IMR-90 (cell line): ENCODE measurements at regions not wholly inside any gene's neighbourhood (a gene's known extent, or its start where the extent isn't known, plus 50 kb on each side); places are given as distances from the start of the nearest gene placed in this dataset.

ENCODE experiments used
- ATAC-seq: fragments of 200-7000 bp; cut with Tn5 transposase; 2 replicates; pipeline ENCODE4 v1.9.1; 2020; ENCODE audit warnings: low read depth, mild to moderate bottlenecking, moderate library complexity
- BruUV-seq: library from RNA; stranded (reverse); fragments of 400-500 nt; replicated peaks from 2 replicates; lab custom pipeline; 2021; lab: Mats Ljungman, UMichigan
- CTCF ChIA-PET: fragments of 300-600 bp; formaldehyde crosslinking; extraction: SDS; loops from one replicate; lab custom pipeline; 2021; ENCODE audit warnings: antibody characterized with exemption; lab: Yijun Ruan, JAX
- POLR2A ChIA-PET: fragments of 300-600 bp; sonication (Branson Sonifier 250); formaldehyde crosslinking; loops from one replicate; lab custom pipeline; 2022; ENCODE audit warnings: antibody characterized with exemption; ENCODE audit not compliant: unreplicated experiment; lab: Charles Lee
- DNase-seq: peaks from one replicate; pipeline ENCODE4 v3.0.0; 2013
- H2AFZ ChIP-seq: replicated peaks from 2 replicates; pipeline ENCODE3; 2013; ENCODE audit warnings: low read length, mild to moderate bottlenecking; ENCODE audit not compliant: poor library complexity
- H2AK5ac ChIP-seq: 2 replicates; pipeline ENCODE4 v1.6.1; 2013; ENCODE audit warnings: low read depth, low read length, inconsistent platforms
- H2AK9ac ChIP-seq: replicated peaks from 2 replicates; pipeline ENCODE3; 2013; ENCODE audit warnings: mild to moderate bottlenecking, low read depth, low read length, moderate library complexity; ENCODE audit not compliant: poor library complexity
- H2BK120ac ChIP-seq: 2 replicates; pipeline ENCODE4 v1.6.1; 2013; ENCODE audit warnings: low read depth, low read length, inconsistent platforms
- H2BK15ac ChIP-seq: 3 replicates; pipeline ENCODE4 v1.6.1; 2013; ENCODE audit warnings: low read depth, low read length, inconsistent platforms
- H2BK20ac ChIP-seq: 2 replicates; pipeline ENCODE4 v1.6.1; 2013; ENCODE audit warnings: low read depth, mild to moderate bottlenecking, inconsistent platforms, low read length, moderate library complexity
- H2BK5ac ChIP-seq: 2 replicates; pipeline ENCODE4 v1.6.1; 2013; ENCODE audit warnings: mild to moderate bottlenecking, low read depth, low read length, inconsistent platforms; ENCODE audit not compliant: poor library complexity, severe bottlenecking
- H3K14ac ChIP-seq: replicated peaks from 2 replicates; pipeline ENCODE4 v1.6.1; 2013; ENCODE audit warnings: low read depth, low read length, inconsistent platforms
- H3K18ac ChIP-seq: 2 replicates; pipeline ENCODE4 v1.6.1; 2013; ENCODE audit warnings: low read depth, low read length, control low read depth
- H3K23ac ChIP-seq: 2 replicates; pipeline ENCODE4 v1.6.1; 2013; ENCODE audit warnings: low read depth, low read length, inconsistent platforms
- H3K27ac ChIP-seq: 2 replicates; pipeline ENCODE4 v1.5.1; 2013; ENCODE audit warnings: mild to moderate bottlenecking, control low read depth, low read length; ENCODE audit not compliant: insufficient read depth
- H3K27me3 ChIP-seq: 2 replicates; pipeline ENCODE4 v1.6.1; 2013; ENCODE audit warnings: low read length; ENCODE audit not compliant: control insufficient read depth, insufficient read depth
- H3K36me3 ChIP-seq: 2 replicates; pipeline ENCODE4 v1.6.1; 2013; ENCODE audit warnings: low read length, mixed read lengths; ENCODE audit not compliant: control insufficient read depth, insufficient read depth
- H3K4ac ChIP-seq: 2 replicates; pipeline ENCODE4 v1.6.1; 2013; ENCODE audit warnings: low read depth, low read length, inconsistent platforms
- H3K4me1 ChIP-seq: 2 replicates; pipeline ENCODE4 v1.6.1; 2013; ENCODE audit warnings: low read length, mixed read lengths; ENCODE audit not compliant: control insufficient read depth, insufficient read depth
- H3K4me2 ChIP-seq: 2 replicates; pipeline ENCODE4 v1.6.1; 2013; ENCODE audit warnings: low read depth, mild to moderate bottlenecking, control low read depth, low read length, moderate library complexity
- H3K4me3 ChIP-seq: 2 replicates; pipeline ENCODE4 v1.5.1; 2013; ENCODE audit warnings: low read depth, mild to moderate bottlenecking, control low read depth, low read length, moderate library complexity; ENCODE audit not compliant: insufficient read depth
- H3K56ac ChIP-seq: 2 replicates; pipeline ENCODE4 v1.6.1; 2013; ENCODE audit warnings: low read length, inconsistent platforms; ENCODE audit not compliant: insufficient read depth; ENCODE audit errors: extremely low read depth
- H3K79me1 ChIP-seq, 2 experiments: 2 replicates each; pipeline ENCODE4 v1.6.1; 2013; ENCODE audit warnings: low read length in 2 of 2, inconsistent platforms in 1 of 2, low read depth in 1 of 2
- H3K9ac ChIP-seq: 2 replicates; pipeline ENCODE4 v1.6.1; 2013; ENCODE audit warnings: low read depth, low read length, control low read depth
- H3K9me1 ChIP-seq: 2 replicates; pipeline ENCODE4 v1.6.1; 2013; ENCODE audit warnings: low read length, inconsistent platforms; ENCODE audit not compliant: insufficient read depth
- H3K9me3 ChIP-seq: 2 replicates; pipeline ENCODE4 v1.6.1; 2013; ENCODE audit warnings: low read length; ENCODE audit not compliant: control insufficient read depth, insufficient read depth
- H4K20me1 ChIP-seq: 2 replicates; pipeline ENCODE4 v1.6.1; 2013; ENCODE audit warnings: low read length, inconsistent platforms; ENCODE audit not compliant: insufficient read depth
- H4K5ac ChIP-seq: 2 replicates; pipeline ENCODE4 v1.6.1; 2013; ENCODE audit warnings: mild to moderate bottlenecking, low read depth, low read length, control low read depth
- H4K8ac ChIP-seq, 2 experiments: 2 replicates each; pipeline ENCODE4 v1.6.1; 2013; ENCODE audit warnings: low read depth in 2 of 2, low read length in 2 of 2, control low read depth in 1 of 2, inconsistent platforms in 1 of 2
- H4K91ac ChIP-seq: 2 replicates; pipeline ENCODE4 v1.6.1; 2013; ENCODE audit warnings: low read depth, low read length, inconsistent platforms; ENCODE audit not compliant: insufficient read depth
- BHLHE40 ChIP-seq: fragments of 150-350 bp; IDR thresholded peaks from 2 replicates; pipeline ENCODE4 v1.6.1; 2016; ENCODE audit warnings: mild to moderate bottlenecking, low read depth, low read length
- CEBPB ChIP-seq: IDR thresholded peaks from 2 replicates; pipeline ENCODE4 v1.6.1; 2012; ENCODE audit warnings: low read depth, low read length, improper control_type of control experiment
- CHD1 ChIP-seq: IDR thresholded peaks from 2 replicates; pipeline ENCODE4 v1.6.1; 2012; ENCODE audit warnings: low read depth, low read length, improper control_type of control experiment
- CTCF ChIP-seq: conservative IDR thresholded peaks from 2 replicates; pipeline ENCODE4 v1.5.1; 2012; ENCODE audit warnings: mild to moderate bottlenecking, low read depth, low read length, improper control_type of control experiment
- ELK1 ChIP-seq: fragments of 150-350 bp; IDR thresholded peaks from 2 replicates; pipeline ENCODE4 v1.6.1; 2016; ENCODE audit warnings: low read depth, mild to moderate bottlenecking, low read length, moderate library complexity, borderline replicate concordance
- FOS ChIP-seq: fragments of 150-350 bp; IDR thresholded peaks from 2 replicates; pipeline ENCODE4 v1.6.1; 2016; ENCODE audit warnings: low read depth, low read length
- MAFK ChIP-seq: IDR thresholded peaks from 2 replicates; pipeline ENCODE4 v1.6.1; 2012; ENCODE audit warnings: low read depth, low read length, improper control_type of control experiment
- MAZ ChIP-seq: IDR thresholded peaks from 2 replicates; pipeline ENCODE4 v1.6.1; 2012; ENCODE audit warnings: low read depth, mild to moderate bottlenecking, low read length, improper control_type of control experiment, moderate library complexity, borderline replicate concordance
- MXI1 ChIP-seq: IDR thresholded peaks from 2 replicates; pipeline ENCODE4 v1.6.1; 2012; ENCODE audit warnings: low read depth, mild to moderate bottlenecking, low read length, moderate library complexity, borderline replicate concordance
- NFE2L2 ChIP-seq: fragments of 150-350 bp; IDR thresholded peaks from 2 replicates; pipeline ENCODE4 v1.6.1; 2016; ENCODE audit warnings: low read depth, mild to moderate bottlenecking, low read length
- POLR2A ChIP-seq: IDR thresholded peaks from 2 replicates; pipeline ENCODE4 v1.6.1; 2012; ENCODE audit warnings: mild to moderate bottlenecking, low read depth, low read length
- RAD21 ChIP-seq: IDR thresholded peaks from 2 replicates; pipeline ENCODE4 v1.6.1; 2012; ENCODE audit warnings: low read length, improper control_type of control experiment
- RCOR1 ChIP-seq: IDR thresholded peaks from 2 replicates; pipeline ENCODE4 v1.6.1; 2012; ENCODE audit warnings: mild to moderate bottlenecking, low read length, improper control_type of control experiment; ENCODE audit not compliant: insufficient replicate concordance
- RFX5 ChIP-seq: IDR thresholded peaks from 2 replicates; pipeline ENCODE4 v1.8.0; 2012; ENCODE audit warnings: low read depth, mild to moderate bottlenecking, low read length, moderate library complexity
- SMC3 ChIP-seq: fragments of 150-350 bp; IDR thresholded peaks from 2 replicates; pipeline ENCODE4 v1.6.1; 2016; ENCODE audit warnings: low read depth, mild to moderate bottlenecking, antibody characterized with exemption, low read length, moderate library complexity
- USF2 ChIP-seq: fragments of 150-350 bp; IDR thresholded peaks from 2 replicates; pipeline ENCODE4 v1.6.1; 2017; ENCODE audit warnings: mild to moderate bottlenecking, antibody characterized with exemption, low read length, low read depth
- WGBS, 2 experiments: methylation state at CpG; one replicate each; pipeline versions ENCODE4 v1.1.5 to v1.1.7; 2013; ENCODE audit warnings: missing lambda C conversion rate in 2 of 2; ENCODE audit not compliant: insufficient read length in 1 of 2; ENCODE audit errors: extremely low coverage in 2 of 2; 5-methylcytosine and 5-hydroxymethylcytosine counted together
- dilution Hi-C: fragments of 300-500 bp; cut with HindIII; formaldehyde crosslinking; loops from one replicate; pipeline ENCODE4 v1.14.3; 2018; ENCODE audit warnings: low sequenced_read_pairs; ENCODE audit not compliant: unreplicated experiment
- in situ Hi-C: fragments of 300-500 bp; cut with MboI; formaldehyde crosslinking; loops from 3 replicates; pipeline ENCODE4 v1.14.3; 2019; ENCODE audit warnings: low sequenced_read_pairs, inconsistent platforms, mixed read lengths
- intact Hi-C: fragments of 100-400 bp; cut with micrococcal nuclease; formaldehyde crosslinking; loops from 2 replicates; pipeline ENCODE4 v1.10.0; 2022

DNA sequence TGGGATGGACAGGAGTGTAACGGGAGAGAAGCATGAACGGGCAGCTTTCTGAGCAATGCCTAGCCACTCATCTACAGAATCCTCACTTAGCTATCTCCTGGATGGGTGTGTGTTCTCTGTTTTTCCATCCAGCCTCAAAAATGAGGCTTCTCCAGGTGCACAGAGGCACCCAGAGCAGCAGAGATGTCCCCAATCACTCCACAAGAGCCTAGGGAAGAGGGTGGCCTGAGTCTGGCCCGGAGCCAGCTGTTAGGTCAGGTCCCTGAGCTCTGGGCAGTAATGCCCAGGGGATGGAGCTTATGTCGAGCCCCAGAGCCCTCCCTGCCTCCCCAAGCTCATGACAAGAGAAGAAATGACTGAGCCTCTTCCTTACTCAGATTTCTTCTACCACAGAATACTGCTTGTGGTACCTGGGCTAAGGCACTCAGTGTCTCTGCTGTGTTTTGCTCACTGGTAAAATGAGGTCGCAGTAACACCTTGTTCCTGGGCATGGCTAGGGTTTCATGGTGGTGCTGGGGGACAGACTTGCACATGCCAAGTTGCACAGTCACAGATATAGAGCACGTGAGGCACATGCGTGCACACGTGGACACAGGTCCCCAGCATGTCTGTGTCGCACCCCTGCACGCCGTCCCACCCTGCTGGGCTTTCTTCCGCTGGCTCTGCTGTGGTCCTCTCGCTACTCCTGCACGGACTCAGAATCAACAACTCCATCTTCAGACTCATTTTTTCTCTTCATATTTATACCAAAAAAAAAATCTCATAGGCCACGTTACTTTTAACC, 86.6 kb upstream of the SOX1 start:
- H4K91ac ChIP-seq: no peak overlapping the region
- no peak overlapping the region for H3K4me2 ChIP-seq
- in situ Hi-C loops: no loop called here
- no peaks in the 10 kb centered on the region for H3K4me1 ChIP-seq
- H2AFZ ChIP-seq: no peak overlapping the region
- H2BK5ac ChIP-seq: no peak overlapping the region
- H3K36me3 ChIP-seq: no peaks in the 10 kb centered on the region
- no peak overlapping the region for H2BK120ac ChIP-seq
- no peak overlapping the region for H3K27ac ChIP-seq
- H3K9me3 ChIP-seq: peaks cover 30% of the 10 kb centered on the region
- no peak overlapping the region for H2BK20ac ChIP-seq
- H3K27me3 ChIP-seq: no peaks in the 10 kb centered on the region
- H3K79me1 ChIP-seq: no peaks in the 10 kb centered on the region
- POLR2A ChIA-PET: no interaction called here
- no peak for TF ChIP-seq MXI1
- no peak for TF ChIP-seq BHLHE40
- TF ChIP-seq CHD1: no peak
- no peak for TF ChIP-seq USF2
- no peak for TF ChIP-seq NFE2L2
- no peak for TF ChIP-seq MAZ
- no peak for TF ChIP-seq RCOR1
- TF ChIP-seq CTCF: no peak
- TF ChIP-seq POLR2A: no peak
- TF ChIP-seq RFX5: no peak
- TF ChIP-seq RAD21: no peak
- no peak for TF ChIP-seq FOS
- no peak for TF ChIP-seq SMC3
- no peak for TF ChIP-seq MAFK
- no peak for TF ChIP-seq CEBPB
- no peak for TF ChIP-seq ELK1
- H3K9me1 ChIP-seq: no peaks in the 10 kb centered on the region
- no peak overlapping the region for H3K9ac ChIP-seq
- H3K56ac ChIP-seq: no peak overlapping the region
- no peak overlapping the region for H3K23ac ChIP-seq
- H4K8ac ChIP-seq: no peak overlapping the region
- CTCF ChIA-PET: no interaction called here
- no peaks in the 10 kb centered on the region for H4K20me1 ChIP-seq
- no peak overlapping the region for H3K4me3 ChIP-seq
- H4K5ac ChIP-seq: no peak overlapping the region
- BruUV-seq: no TSS peak
- no peak for DNase-seq
- no peak overlapping the region for H3K18ac ChIP-seq
- no peak overlapping the region for H3K14ac ChIP-seq
- H2AK9ac ChIP-seq: no peak overlapping the region
- no peak for ATAC-seq
- H2AK5ac ChIP-seq: no peak overlapping the region
- WGBS, 2 experiments: 84% methylated on average over 9 of the region's 15 CpGs; no CpG with 5 or more reads in 1 of the 2 experiments
- no peak overlapping the region for H3K4ac ChIP-seq
- dilution Hi-C loops: no loop called here
- H2BK15ac ChIP-seq: no peak overlapping the region
- intact Hi-C loops: no loop called here
